Panc1 (cell line): ENCODE measurements at regions not wholly inside any gene's neighbourhood (a gene's known extent, or its start where the extent isn't known, plus 50 kb on each side); places are given as distances from the start of the nearest gene placed in this dataset.

ENCODE experiments used
- ATAC-seq: fragments of 200-7000 bp; cut with Tn5 transposase; 2 replicates; pipeline ENCODE4 v1.9.1; 2020; ENCODE audit warnings: mild to moderate bottlenecking, moderate library complexity
- BruUV-seq: library from RNA; stranded (reverse); fragments of 400-500 nt; replicated peaks from 2 replicates; lab custom pipeline; 2021; lab: Mats Ljungman, UMichigan
- CTCF ChIA-PET: fragments of 300-600 bp; sonication (Branson Sonifier 250); formaldehyde crosslinking; loops from one replicate; lab custom pipeline; 2022; ENCODE audit warnings: antibody characterized with exemption; lab: Charles Lee
- POLR2A ChIA-PET: fragments of 300-600 bp; sonication (Branson Sonifier 250); formaldehyde crosslinking; loops from one replicate; lab custom pipeline; 2022; ENCODE audit warnings: antibody characterized with exemption; lab: Charles Lee
- DNase-seq: peaks from one replicate; pipeline ENCODE4 v3.0.0-alpha.2; 2010; ENCODE audit warnings: low read depth, low spot score
- H3K27ac ChIP-seq: 2 replicates; pipeline ENCODE4 v1.5.1; 2011; ENCODE audit warnings: mild to moderate bottlenecking, low read length, inconsistent platforms
- H3K27me3 ChIP-seq: fragments of 200-500 bp; sonication (Bioruptor generic); 2 replicates; pipeline ENCODE4 v1.6.0; 2014; ENCODE audit warnings: low read length, inconsistent platforms; ENCODE audit not compliant: control insufficient read depth, insufficient read depth
- H3K36me3 ChIP-seq: fragments of 200-500 bp; sonication (Bioruptor generic); 2 replicates; pipeline ENCODE4 v1.5.1; 2014; ENCODE audit warnings: inconsistent platforms, mild to moderate bottlenecking, low read length, moderate library complexity; ENCODE audit not compliant: control insufficient read depth, insufficient read depth
- H3K4me1 ChIP-seq: 2 replicates; pipeline ENCODE4 v1.5.1; 2011; ENCODE audit warnings: inconsistent platforms, mild to moderate bottlenecking, low read length, moderate library complexity; ENCODE audit not compliant: control insufficient read depth, insufficient read depth
- H3K4me3 ChIP-seq, 2 experiments: 2 replicates each; pipeline ENCODE4 v1.5.1; 2011 to 2012; ENCODE audit warnings: low read depth in 2 of 2, low read length in 2 of 2, mild to moderate bottlenecking in 2 of 2, inconsistent platforms in 1 of 2, moderate library complexity in 1 of 2
- H3K9me3 ChIP-seq: fragments of 200-500 bp; sonication (Bioruptor generic); 2 replicates; pipeline ENCODE4 v1.5.1; 2014; ENCODE audit warnings: low read depth, mild to moderate bottlenecking, inconsistent platforms, low read length, moderate library complexity; ENCODE audit not compliant: control insufficient read depth, insufficient read depth
- POLR2AphosphoS5 ChIP-seq: IDR thresholded peaks from 2 replicates; pipeline ENCODE4 v1.6.1; 2012; ENCODE audit warnings: mild to moderate bottlenecking, low read depth, low read length, moderate library complexity
- SIN3A ChIP-seq: IDR thresholded peaks from 2 replicates; pipeline ENCODE4 v1.6.1; 2012; ENCODE audit warnings: low read depth, mild to moderate bottlenecking, low read length, moderate library complexity, borderline replicate concordance; ENCODE audit not compliant: insufficient read depth
- TCF7L2 ChIP-seq: IDR thresholded peaks from 2 replicates; pipeline ENCODE4 v1.6.1; 2011; ENCODE audit warnings: mild to moderate bottlenecking, low read depth, low read length, inconsistent platforms
- in situ Hi-C: cut with HindIII; loops from 2 replicates; pipeline ENCODE4 v1.10.0; 2016; ENCODE audit warnings: low sequenced_read_pairs, low pct_unique_long_range_greater_than_20kb
- intact Hi-C: fragments of 100-400 bp; cut with micrococcal nuclease; formaldehyde crosslinking; loops from one replicate; pipeline ENCODE4 v1.10.0; 2022; ENCODE audit not compliant: unreplicated experiment
- TF ChIP-seq, protein P1 (sequence below), 2 experiments: IDR thresholded peaks; 2 replicates each; pipeline ENCODE4 v1.6.1; 2011 to 2012; ENCODE audit warnings: low read depth in 2 of 2, control low read depth in 1 of 2, low read length in 1 of 2, mild to moderate bottlenecking in 1 of 2, moderate library complexity in 1 of 2; ENCODE audit not compliant: insufficient read depth in 1 of 2
- TF ChIP-seq, protein P2 (sequence below): fragments of 450-650 bp; IDR thresholded peaks from 2 replicates; pipeline ENCODE4 v1.5.1; 2017; ENCODE audit warnings: mild to moderate bottlenecking

DNA sequence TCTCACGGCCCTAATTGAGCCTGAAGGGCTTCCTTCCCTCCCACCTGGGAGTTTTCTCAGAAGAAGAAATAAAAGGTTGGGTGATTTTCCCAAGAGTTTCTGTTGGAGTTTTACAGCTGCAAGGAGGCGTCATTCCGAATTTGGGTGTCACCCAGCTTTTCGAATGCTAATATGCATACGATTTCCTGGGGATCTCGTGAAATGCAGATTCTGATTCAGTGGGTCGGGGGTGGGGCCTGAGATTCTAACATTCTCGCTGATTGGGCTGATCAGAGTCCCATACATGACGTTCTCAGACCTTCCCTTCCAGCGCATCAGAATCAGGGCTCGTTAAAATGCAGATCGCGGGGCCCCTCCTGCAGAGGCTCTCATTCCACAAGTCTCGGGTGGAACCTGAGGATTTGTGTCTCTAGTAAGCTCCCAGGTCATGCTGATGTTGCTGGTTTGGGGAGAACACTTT, 125.8 kb upstream of the STX18 start:
- intact Hi-C loops, result no loop called here
- POLR2A ChIA-PET, result no interaction called here
- BruUV-seq, result no TSS peak
- H3K9me3 ChIP-seq, result no peaks in the 10 kb centered on the region
- H3K4me3 ChIP-seq, result no peak overlapping the region
- DNase-seq, result no peak
- ATAC-seq, result no peak
- H3K27ac ChIP-seq, result no peak overlapping the region
- H3K36me3 ChIP-seq, result no peaks in the 10 kb centered on the region
- CTCF ChIA-PET, result no interaction called here
- no peaks in the 10 kb centered on the region for H3K27me3 ChIP-seq
- TF ChIP-seq POLR2AphosphoS5 (no peak), TCF7L2 (no peak), SIN3A (no peak)
- TF ChIP-seq, protein P1, sequence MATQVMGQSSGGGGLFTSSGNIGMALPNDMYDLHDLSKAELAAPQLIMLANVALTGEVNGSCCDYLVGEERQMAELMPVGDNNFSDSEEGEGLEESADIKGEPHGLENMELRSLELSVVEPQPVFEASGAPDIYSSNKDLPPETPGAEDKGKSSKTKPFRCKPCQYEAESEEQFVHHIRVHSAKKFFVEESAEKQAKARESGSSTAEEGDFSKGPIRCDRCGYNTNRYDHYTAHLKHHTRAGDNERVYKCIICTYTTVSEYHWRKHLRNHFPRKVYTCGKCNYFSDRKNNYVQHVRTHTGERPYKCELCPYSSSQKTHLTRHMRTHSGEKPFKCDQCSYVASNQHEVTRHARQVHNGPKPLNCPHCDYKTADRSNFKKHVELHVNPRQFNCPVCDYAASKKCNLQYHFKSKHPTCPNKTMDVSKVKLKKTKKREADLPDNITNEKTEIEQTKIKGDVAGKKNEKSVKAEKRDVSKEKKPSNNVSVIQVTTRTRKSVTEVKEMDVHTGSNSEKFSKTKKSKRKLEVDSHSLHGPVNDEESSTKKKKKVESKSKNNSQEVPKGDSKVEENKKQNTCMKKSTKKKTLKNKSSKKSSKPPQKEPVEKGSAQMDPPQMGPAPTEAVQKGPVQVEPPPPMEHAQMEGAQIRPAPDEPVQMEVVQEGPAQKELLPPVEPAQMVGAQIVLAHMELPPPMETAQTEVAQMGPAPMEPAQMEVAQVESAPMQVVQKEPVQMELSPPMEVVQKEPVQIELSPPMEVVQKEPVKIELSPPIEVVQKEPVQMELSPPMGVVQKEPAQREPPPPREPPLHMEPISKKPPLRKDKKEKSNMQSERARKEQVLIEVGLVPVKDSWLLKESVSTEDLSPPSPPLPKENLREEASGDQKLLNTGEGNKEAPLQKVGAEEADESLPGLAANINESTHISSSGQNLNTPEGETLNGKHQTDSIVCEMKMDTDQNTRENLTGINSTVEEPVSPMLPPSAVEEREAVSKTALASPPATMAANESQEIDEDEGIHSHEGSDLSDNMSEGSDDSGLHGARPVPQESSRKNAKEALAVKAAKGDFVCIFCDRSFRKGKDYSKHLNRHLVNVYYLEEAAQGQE (IDR thresholded peaks at IDR 0.05; ENCODE audit: insufficient read depth in 1 of 2, low read depth in 2 of 2, low read length in 1 of 2), result no peak
- TF ChIP-seq, protein P2, sequence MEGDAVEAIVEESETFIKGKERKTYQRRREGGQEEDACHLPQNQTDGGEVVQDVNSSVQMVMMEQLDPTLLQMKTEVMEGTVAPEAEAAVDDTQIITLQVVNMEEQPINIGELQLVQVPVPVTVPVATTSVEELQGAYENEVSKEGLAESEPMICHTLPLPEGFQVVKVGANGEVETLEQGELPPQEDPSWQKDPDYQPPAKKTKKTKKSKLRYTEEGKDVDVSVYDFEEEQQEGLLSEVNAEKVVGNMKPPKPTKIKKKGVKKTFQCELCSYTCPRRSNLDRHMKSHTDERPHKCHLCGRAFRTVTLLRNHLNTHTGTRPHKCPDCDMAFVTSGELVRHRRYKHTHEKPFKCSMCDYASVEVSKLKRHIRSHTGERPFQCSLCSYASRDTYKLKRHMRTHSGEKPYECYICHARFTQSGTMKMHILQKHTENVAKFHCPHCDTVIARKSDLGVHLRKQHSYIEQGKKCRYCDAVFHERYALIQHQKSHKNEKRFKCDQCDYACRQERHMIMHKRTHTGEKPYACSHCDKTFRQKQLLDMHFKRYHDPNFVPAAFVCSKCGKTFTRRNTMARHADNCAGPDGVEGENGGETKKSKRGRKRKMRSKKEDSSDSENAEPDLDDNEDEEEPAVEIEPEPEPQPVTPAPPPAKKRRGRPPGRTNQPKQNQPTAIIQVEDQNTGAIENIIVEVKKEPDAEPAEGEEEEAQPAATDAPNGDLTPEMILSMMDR, result no peak
- in situ Hi-C loops, result no loop called here
- no peaks in the 10 kb centered on the region; the same call in 1 of the 2 replicates for H3K4me1 ChIP-seq

DNA sequence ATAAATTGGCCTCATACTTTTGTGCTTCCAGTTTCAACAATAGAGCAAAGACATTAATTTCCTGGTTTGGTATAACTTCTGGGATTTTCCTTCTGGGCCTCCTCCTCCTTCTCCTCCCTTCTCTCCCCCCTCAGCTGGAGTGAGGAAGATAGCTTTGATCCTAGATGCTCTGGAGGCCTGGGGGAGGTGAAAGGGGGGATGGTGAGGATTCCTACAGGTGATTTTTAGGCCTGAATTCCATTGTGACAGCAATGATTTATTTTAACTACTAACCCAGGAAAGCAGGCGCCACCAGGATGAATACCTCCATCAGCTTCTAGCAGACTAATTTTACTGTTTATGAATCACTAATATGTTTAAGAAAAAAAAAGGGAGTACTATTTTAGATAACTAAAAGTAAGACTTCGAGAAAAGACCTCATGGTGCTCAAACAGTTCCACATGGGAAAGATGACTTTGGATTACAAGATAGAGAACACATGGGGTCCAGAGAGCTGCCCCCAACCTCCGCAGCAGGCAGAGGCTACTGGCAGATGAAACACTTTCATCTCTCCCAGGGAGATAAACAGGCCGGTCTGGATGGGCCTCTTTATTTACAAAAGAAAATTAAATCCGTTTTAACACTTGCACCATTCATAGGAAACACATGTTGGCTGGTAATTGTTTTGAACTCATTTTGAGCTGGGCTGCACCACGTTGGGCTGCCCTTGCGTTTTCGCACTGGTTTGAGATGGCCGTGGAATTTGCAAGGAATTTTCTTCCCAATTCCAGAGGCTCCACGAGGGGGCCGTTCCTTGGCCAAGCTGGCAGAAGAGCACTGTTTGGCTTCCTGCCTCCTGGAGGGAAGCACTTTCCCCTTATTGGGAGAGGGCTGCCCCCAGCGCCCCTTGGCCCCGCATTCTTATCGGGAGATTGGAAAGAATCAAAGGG, 125.1 kb upstream of the STX18 start:
- Histone ChIP-seq H3K27ac (no peak overlapping the region), H3K36me3 (no peaks in the 10 kb centered on the region), H3K4me3 (no peak overlapping the region), H3K4me1 (no peaks in the 10 kb centered on the region; the same call in 1 of the 2 replicates), H3K9me3 (no peaks in the 10 kb centered on the region), H3K27me3 (no peaks in the 10 kb centered on the region)
- no peak for DNase-seq
- in situ Hi-C loops (no loop called here), intact Hi-C loops (no loop called here)
- CTCF ChIA-PET, result no interaction called here
- BruUV-seq, result no TSS peak
- no peak for ATAC-seq
- POLR2A ChIA-PET, result no interaction called here
- TF ChIP-seq, protein P2, result no peak
- TF ChIP-seq POLR2AphosphoS5, result no peak
- no peak for TF ChIP-seq SIN3A
- TF ChIP-seq TCF7L2, result no peak
- TF ChIP-seq, protein P1 (IDR thresholded peaks at IDR 0.05; ENCODE audit: insufficient read depth in 1 of 2, low read depth in 2 of 2, low read length in 1 of 2), result no peak
